ENCODE measurements at regions not wholly inside any gene's neighbourhood (a gene's known extent, or its start where the extent isn't known, plus 50 kb on each side); places are given as distances from the start of the nearest gene placed in this dataset.

DNA sequence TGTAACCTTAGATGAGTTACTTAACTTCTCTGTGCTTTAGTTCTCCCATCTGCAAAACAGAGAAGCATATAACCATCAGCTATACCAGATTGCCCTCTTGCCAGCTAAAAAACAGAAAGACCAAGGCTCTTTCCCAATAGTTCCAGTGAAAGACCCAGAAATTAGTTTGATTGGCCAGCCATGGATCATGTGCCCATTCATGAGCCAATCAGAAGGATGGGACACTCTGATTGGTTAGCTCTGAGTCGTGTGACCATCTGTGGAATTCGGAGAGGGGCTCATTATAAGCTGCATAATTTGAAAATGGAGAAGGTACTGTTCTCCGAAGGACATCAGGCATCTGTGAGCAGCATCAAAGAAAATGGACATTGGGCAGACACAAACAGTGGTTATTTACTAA lies 155.2 kb downstream of the ABCC12 start:
- DNase-seq (ENCODE audit: low read depth): no peak
- TF ChIP-seq, protein P1, sequence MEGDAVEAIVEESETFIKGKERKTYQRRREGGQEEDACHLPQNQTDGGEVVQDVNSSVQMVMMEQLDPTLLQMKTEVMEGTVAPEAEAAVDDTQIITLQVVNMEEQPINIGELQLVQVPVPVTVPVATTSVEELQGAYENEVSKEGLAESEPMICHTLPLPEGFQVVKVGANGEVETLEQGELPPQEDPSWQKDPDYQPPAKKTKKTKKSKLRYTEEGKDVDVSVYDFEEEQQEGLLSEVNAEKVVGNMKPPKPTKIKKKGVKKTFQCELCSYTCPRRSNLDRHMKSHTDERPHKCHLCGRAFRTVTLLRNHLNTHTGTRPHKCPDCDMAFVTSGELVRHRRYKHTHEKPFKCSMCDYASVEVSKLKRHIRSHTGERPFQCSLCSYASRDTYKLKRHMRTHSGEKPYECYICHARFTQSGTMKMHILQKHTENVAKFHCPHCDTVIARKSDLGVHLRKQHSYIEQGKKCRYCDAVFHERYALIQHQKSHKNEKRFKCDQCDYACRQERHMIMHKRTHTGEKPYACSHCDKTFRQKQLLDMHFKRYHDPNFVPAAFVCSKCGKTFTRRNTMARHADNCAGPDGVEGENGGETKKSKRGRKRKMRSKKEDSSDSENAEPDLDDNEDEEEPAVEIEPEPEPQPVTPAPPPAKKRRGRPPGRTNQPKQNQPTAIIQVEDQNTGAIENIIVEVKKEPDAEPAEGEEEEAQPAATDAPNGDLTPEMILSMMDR (IDR thresholded peaks at IDR 0.05; ENCODE audit: insufficient read depth, low read depth, low read length, missing control alignments): no peak
- no peak overlapping the region for H3K4me3 ChIP-seq (ENCODE audit: low read depth, low read length)

DNA sequence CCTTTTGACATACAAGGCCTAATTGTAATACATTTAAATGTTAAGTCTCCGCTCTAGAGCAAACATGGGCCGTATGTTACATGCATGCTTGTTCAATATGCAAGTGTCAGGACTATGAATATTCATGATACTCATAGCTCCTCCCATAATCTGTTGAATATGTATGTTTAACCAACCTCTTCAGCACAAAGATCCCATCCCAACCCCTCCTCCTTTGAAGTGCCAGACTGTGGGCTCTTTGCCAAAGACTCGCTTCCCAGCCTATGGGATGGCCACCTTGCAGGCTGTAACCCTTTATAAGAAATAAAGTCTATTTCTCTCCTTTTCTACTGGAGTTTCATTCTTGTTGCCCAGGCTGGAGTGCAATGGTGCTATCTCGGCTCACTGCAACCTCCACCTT lies 156.2 kb downstream of the ABCC12 start:
- no peak for DNase-seq (ENCODE audit: low read depth)
- TF ChIP-seq, protein P1 (IDR thresholded peaks at IDR 0.05; ENCODE audit: insufficient read depth, low read depth, low read length, missing control alignments): no peak
- no peak overlapping the region for H3K4me3 ChIP-seq (ENCODE audit: low read depth, low read length)

DNA sequence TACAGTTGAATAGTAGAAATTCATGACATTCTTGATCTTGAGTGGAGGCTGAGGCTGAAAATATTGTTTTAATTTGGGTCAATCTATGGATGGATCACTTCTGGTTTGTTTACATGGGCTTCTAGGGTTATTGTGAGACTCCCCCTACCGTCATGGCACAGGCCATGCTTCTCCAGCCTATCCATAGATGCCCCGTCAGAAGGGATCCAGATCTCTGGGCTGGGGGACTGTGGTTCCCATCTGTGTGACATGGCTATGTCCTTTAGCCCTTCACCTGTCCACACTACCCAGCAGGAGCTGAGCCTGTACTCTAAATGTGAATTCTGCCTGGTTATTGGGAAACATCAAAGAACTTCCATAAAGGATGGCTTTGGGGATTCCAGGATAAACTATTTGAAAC lies 160.4 kb downstream of the ABCC12 start:
- TF ChIP-seq, protein P1 (IDR thresholded peaks at IDR 0.05; ENCODE audit: insufficient read depth, low read depth, low read length, missing control alignments): no peak
- no peak overlapping the region for H3K4me3 ChIP-seq (ENCODE audit: low read depth, low read length)
- DNase-seq (ENCODE audit: low read depth): no peak

DNA sequence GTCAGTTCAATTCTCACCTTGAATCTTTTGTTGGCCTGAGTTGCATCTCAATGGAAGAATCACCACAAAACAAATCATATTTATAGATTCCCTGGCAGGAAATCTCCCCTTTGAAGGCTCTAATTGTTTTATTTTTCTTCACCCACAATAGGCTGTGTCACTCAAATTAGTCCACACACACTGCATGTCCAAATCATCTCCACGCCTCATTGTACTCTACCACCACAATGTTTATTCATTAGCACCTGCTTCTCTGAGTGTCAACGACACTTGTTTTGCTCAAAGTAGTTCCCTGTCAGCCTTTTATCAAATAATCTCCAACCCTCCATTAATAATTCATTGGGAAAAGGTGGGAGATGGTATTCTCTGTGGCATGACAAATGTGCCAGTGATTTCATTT lies 164.3 kb downstream of the ABCC12 start:
- DNase-seq (ENCODE audit: low read depth): no peak
- H3K4me3 ChIP-seq (ENCODE audit: low read depth, low read length): no peak overlapping the region
- TF ChIP-seq, protein P1 (IDR thresholded peaks at IDR 0.05; ENCODE audit: insufficient read depth, low read depth, low read length, missing control alignments): no peak

DNA sequence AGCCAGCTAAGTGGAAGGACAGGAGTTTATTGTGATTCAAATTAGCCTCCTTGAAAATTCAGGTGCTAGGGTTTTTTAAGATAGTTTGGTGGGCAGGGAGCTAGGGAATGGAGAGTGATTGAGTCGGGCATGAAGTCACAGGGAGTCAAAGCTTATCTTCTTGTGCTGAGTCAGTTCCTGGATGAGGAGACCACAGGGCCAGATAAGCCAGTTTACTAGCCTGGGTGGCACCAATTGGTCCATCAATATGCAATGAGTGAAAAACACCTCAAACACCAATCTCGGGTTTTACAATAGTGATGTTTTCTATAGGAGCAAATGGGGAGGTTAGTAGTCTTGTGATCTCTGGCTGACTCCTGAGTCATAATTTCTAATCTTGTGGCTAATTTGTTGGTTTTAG lies 165.1 kb downstream of the ABCC12 start:
- TF ChIP-seq, protein P1 (IDR thresholded peaks at IDR 0.05; ENCODE audit: insufficient read depth, low read depth, low read length, missing control alignments): no peak
- no peak for DNase-seq (ENCODE audit: low read depth)
- no peak overlapping the region for H3K4me3 ChIP-seq (ENCODE audit: low read depth, low read length)

DNA sequence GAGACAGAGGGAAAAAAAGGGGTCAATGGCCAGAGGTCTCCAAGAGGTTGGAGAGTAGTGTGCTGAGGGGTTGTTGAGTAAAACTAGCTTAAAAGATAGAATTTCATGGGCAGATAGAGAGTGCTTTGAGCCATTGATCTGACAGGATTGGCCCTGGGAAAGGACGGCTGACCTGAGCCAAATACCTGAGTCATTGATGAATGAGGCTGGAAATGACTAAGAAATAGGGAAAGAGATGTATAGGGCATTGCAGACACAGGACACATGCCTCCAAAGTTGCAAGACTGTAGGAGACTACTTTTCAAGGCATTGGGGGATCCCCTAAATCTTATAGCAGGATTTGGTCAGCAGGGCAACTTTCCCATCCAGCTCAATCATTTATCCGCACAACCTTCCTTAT lies 168.7 kb downstream of the ABCC12 start:
- TF ChIP-seq, protein P1 (IDR thresholded peaks at IDR 0.05; ENCODE audit: insufficient read depth, low read depth, low read length, missing control alignments): no peak
- DNase-seq (ENCODE audit: low read depth): no peak
- H3K4me3 ChIP-seq (ENCODE audit: low read depth, low read length): no peak overlapping the region

DNA sequence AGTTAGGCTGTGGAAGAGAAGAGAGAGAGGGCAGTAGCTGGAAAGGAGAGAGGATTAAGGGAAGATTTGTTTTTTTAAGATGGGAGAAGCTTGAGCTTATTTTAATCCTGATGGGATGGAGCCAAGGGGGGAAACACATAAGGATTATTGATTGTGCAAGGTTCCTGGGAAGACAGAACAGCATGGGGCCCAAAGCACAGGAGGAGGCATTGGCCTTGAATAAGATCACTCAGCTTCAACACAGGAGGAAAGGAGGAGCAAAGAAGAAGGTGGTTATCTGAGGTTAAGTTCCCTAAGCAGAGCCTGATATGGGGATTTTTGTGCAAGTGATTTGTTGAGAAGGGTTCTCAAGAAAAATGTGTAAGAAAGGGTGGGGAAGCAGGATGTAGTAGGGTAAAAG lies 169.8 kb downstream of the ABCC12 start:
- no peak for DNase-seq (ENCODE audit: low read depth)
- TF ChIP-seq, protein P1 (IDR thresholded peaks at IDR 0.05; ENCODE audit: insufficient read depth, low read depth, low read length, missing control alignments): no peak
- H3K4me3 ChIP-seq (ENCODE audit: low read depth, low read length): no peak overlapping the region
